H1 (cell line): ENCODE measurements at regions not wholly inside any gene's neighbourhood (a gene's known extent, or its start where the extent isn't known, plus 50 kb on each side); places are given as distances from the start of the nearest gene placed in this dataset.

Source experiments
- CTCF ChIA-PET: fragments of 300-600 bp; sonication (Branson Sonifier 250); formaldehyde crosslinking; loops from one replicate; lab custom pipeline; 2021; ENCODE audit not compliant: partially characterized antibody; lab: Charles Lee
- POLR2A ChIA-PET: fragments of 300-600 bp; sonication (Branson Sonifier 250); formaldehyde crosslinking; loops from one replicate; lab custom pipeline; 2021; ENCODE audit warnings: inconsistent platforms; ENCODE audit not compliant: partially characterized antibody; lab: Charles Lee
- DNase-seq, 2 experiments: peaks; one replicate each; pipeline versions ENCODE4 v3.0.0 to v3.0.0-alpha.2; 2010 to 2022; ENCODE audit warnings: low spot score in 2 of 2, low read depth in 1 of 2, mixed read lengths in 1 of 2
- FAIRE-seq: peaks from 2 replicates; lab custom pipeline; 2011; peaks lifted over from hg19 to GRCh38; lab: Jason Lieb, UNC
- H2AFZ ChIP-seq: 2 replicates; pipeline ENCODE4 v1.8.1; 2012; ENCODE audit warnings: low read length, inconsistent platforms
- H2AK5ac ChIP-seq: 2 replicates; pipeline ENCODE4 v1.6.1; 2013; ENCODE audit warnings: low read depth, low read length
- H2BK120ac ChIP-seq: replicated peaks from 2 replicates; pipeline ENCODE3; 2013; ENCODE audit warnings: low read depth, low read length, inconsistent platforms
- H2BK12ac ChIP-seq: 2 replicates; pipeline ENCODE4 v1.6.1; 2013; ENCODE audit warnings: low read depth, low read length
- H2BK15ac ChIP-seq: 2 replicates; pipeline ENCODE4 v1.6.1; 2013; ENCODE audit warnings: low read length
- H2BK20ac ChIP-seq: 2 replicates; pipeline ENCODE4 v1.6.1; 2013; ENCODE audit warnings: low read length
- H2BK5ac ChIP-seq: 2 replicates; pipeline ENCODE4 v1.6.1; 2013; ENCODE audit warnings: low read depth, low read length
- H3K14ac ChIP-seq: 2 replicates; pipeline ENCODE4 v1.6.1; 2013; ENCODE audit warnings: inconsistent platforms; ENCODE audit not compliant: insufficient read length
- H3K18ac ChIP-seq: 2 replicates; pipeline ENCODE4 v1.6.1; 2013; ENCODE audit warnings: low read length; ENCODE audit errors: extremely low read depth
- H3K23ac ChIP-seq: 2 replicates; pipeline ENCODE4 v1.6.1; 2013; ENCODE audit warnings: inconsistent platforms; ENCODE audit not compliant: insufficient read length
- H3K23me2 ChIP-seq: 2 replicates; pipeline ENCODE4 v1.6.1; 2013; ENCODE audit warnings: low read depth, low read length
- H3K27ac ChIP-seq: 2 replicates; pipeline ENCODE4 v1.6.1; 2011; ENCODE audit warnings: low read depth, low read length, inconsistent platforms
- H3K27me3 ChIP-seq, 4 experiments: replicated peaks in 1 of 4; 1 replicate in 1 of 4; 2 replicates in 3 of 4; pipeline versions ENCODE4 v1.6.1 to v1.8.1; 2011 to 2013; ENCODE audit warnings: low read length in 3 of 4, mild to moderate bottlenecking in 3 of 4, inconsistent platforms in 2 of 4, mixed read lengths in 2 of 4, moderate library complexity in 1 of 4; ENCODE audit not compliant: control insufficient read depth in 3 of 4, insufficient read depth in 3 of 4; ENCODE audit errors: extremely low read depth in 1 of 4
- H3K36me3 ChIP-seq, 4 experiments: 2 replicates each; pipeline versions ENCODE4 v1.6.1 to v1.8.1; 2011 to 2013; ENCODE audit warnings: mild to moderate bottlenecking in 4 of 4, low read length in 3 of 4, moderate library complexity in 2 of 4, control low read depth in 1 of 4, inconsistent platforms in 1 of 4; ENCODE audit not compliant: insufficient read depth in 4 of 4, control insufficient read depth in 2 of 4
- H3K4ac ChIP-seq: replicated peaks from 2 replicates; pipeline ENCODE3; 2013; ENCODE audit warnings: low read length, low read depth, mixed read lengths, inconsistent platforms; ENCODE audit not compliant: insufficient read length
- H3K4me1 ChIP-seq, 4 experiments: replicated peaks in 1 of 4; 1 replicate in 1 of 4; 2 replicates in 3 of 4; pipeline versions ENCODE4 v1.6.1 to v1.8.1; 2011 to 2013; ENCODE audit warnings: low read length in 3 of 4, inconsistent platforms in 2 of 4, mixed read lengths in 1 of 4; ENCODE audit not compliant: insufficient read depth in 4 of 4, control insufficient read depth in 3 of 4
- H3K4me2 ChIP-seq, 2 experiments: 2 replicates each; pipeline versions ENCODE4 v1.6.1 to v1.8.1; 2011 to 2013; ENCODE audit warnings: low read depth in 2 of 2, low read length in 2 of 2, control low read depth in 1 of 2, inconsistent platforms in 1 of 2, mild to moderate bottlenecking in 1 of 2; ENCODE audit not compliant: insufficient read depth in 1 of 2
- H3K4me3 ChIP-seq, 4 experiments: fragments of 200-600, 300-600 bp in 1 of 4; sonication (generic), shearing (Covaris generic), sonication (Bioruptor Twin) in 1 of 4; 2 replicates each; pipeline versions ENCODE4 v1.5.1 to v1.8.1; 2011 to 2016; ENCODE audit warnings: low read length in 4 of 4, low read depth in 3 of 4, control low read depth in 2 of 4, inconsistent platforms in 2 of 4, mild to moderate bottlenecking in 2 of 4, mixed read lengths in 1 of 4, moderate library complexity in 1 of 4; ENCODE audit not compliant: insufficient read depth in 2 of 4; ENCODE audit errors: extremely low read depth in 1 of 4
- H3K56ac ChIP-seq: replicated peaks from 2 replicates; pipeline ENCODE3; 2013; ENCODE audit warnings: low read depth, mild to moderate bottlenecking, mixed read lengths, low read length, inconsistent platforms; ENCODE audit not compliant: insufficient read length
- H3K79me1 ChIP-seq: 2 replicates; pipeline ENCODE4 v1.6.1; 2013; ENCODE audit warnings: low read depth, low read length, control low read depth
- H3K79me2 ChIP-seq, 2 experiments: 2 replicates each; pipeline versions ENCODE4 v1.6.1 to v1.8.1; 2012 to 2013; ENCODE audit warnings: low read length in 2 of 2, mild to moderate bottlenecking in 2 of 2, inconsistent platforms in 1 of 2; ENCODE audit not compliant: insufficient read depth in 2 of 2, control insufficient read depth in 1 of 2
- H3K9ac ChIP-seq, 4 experiments: replicated peaks in 1 of 4; 1 replicate in 1 of 4; 2 replicates in 3 of 4; pipeline versions ENCODE4 v1.6.1 to v1.8.1; 2011 to 2013; ENCODE audit warnings: low read depth in 3 of 4, low read length in 3 of 4, control low read depth in 2 of 4, mild to moderate bottlenecking in 2 of 4, moderate library complexity in 2 of 4, inconsistent platforms in 1 of 4; ENCODE audit errors: extremely low read depth in 1 of 4
- H3K9me3 ChIP-seq, 2 experiments: 2 replicates each; pipeline versions ENCODE4 v1.6.1 to v1.8.1; 2012 to 2013; ENCODE audit warnings: mild to moderate bottlenecking in 2 of 2, moderate library complexity in 2 of 2, control low read depth in 1 of 2, inconsistent platforms in 1 of 2, low read depth in 1 of 2, low read length in 1 of 2, mixed read lengths in 1 of 2; ENCODE audit not compliant: insufficient read depth in 2 of 2
- H4K20me1 ChIP-seq, 2 experiments: replicated peaks in 1 of 2; 2 replicates each; pipeline versions ENCODE3 to v1.8.1; 2011 to 2013; ENCODE audit warnings: inconsistent platforms in 2 of 2, low read length in 2 of 2, mild to moderate bottlenecking in 1 of 2; ENCODE audit not compliant: insufficient read depth in 2 of 2, control insufficient read depth in 1 of 2
- H4K5ac ChIP-seq: 2 replicates; pipeline ENCODE4 v1.6.1; 2013; ENCODE audit warnings: low read length, low read depth, mixed read lengths, inconsistent platforms; ENCODE audit not compliant: insufficient read length
- H4K8ac ChIP-seq: 2 replicates; pipeline ENCODE4 v1.8.0; 2013; ENCODE audit warnings: mild to moderate bottlenecking, moderate library complexity, low read length, inconsistent platforms; ENCODE audit not compliant: insufficient read depth; ENCODE audit errors: extremely low read depth
- H4K91ac ChIP-seq: replicated peaks from 2 replicates; pipeline ENCODE3; 2013; ENCODE audit warnings: low read length, mixed read lengths, inconsistent platforms; ENCODE audit not compliant: insufficient read length
- GABPA ChIP-seq: IDR thresholded peaks from 2 replicates; pipeline ENCODE4 v1.6.1; 2011; ENCODE audit warnings: mild to moderate bottlenecking, low read length, moderate library complexity, borderline replicate concordance; ENCODE audit not compliant: insufficient read depth
- GTF2F1 ChIP-seq: IDR thresholded peaks from 2 replicates; pipeline ENCODE4 v1.6.1; 2012; ENCODE audit warnings: low read depth, low read length, improper control_type of control experiment, borderline replicate concordance
- KDM1A ChIP-seq: fragments of 200-600, 300-600 bp; sonication (generic); IDR thresholded peaks from 2 replicates; pipeline ENCODE4 v1.7.1; 2016; ENCODE audit warnings: mild to moderate bottlenecking, low read length, borderline replicate concordance
- PHF8 ChIP-seq: fragments of 200-600 bp; sonication (generic); conservative IDR thresholded peaks from 2 replicates; pipeline ENCODE4 v1.7.1; 2012; ENCODE audit warnings: low read depth, mild to moderate bottlenecking, inconsistent platforms, low read length, moderate library complexity

DNA sequence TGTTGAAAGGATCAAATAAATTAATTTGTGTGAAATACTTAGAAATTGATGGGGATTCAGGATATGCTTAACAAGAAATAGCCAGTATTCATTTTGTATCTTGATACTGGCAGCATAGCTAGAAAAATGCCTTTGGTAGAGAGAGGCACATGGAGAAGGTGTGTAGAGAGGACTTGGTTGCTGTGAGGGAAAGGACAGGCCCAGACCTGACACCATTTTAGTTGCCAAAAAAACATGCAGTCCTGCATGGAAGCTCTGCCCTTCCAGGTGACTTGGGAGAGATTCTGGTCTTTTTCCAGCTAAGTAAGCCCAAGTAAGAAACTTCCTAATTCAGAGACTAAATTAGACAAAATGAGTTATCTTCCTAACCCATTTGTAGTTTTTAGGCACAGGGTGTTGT is 335.0 kb downstream of the RFC3 start:
- no peaks in the 10 kb centered on the region for H3K36me3 ChIP-seq
- no peak overlapping the region for H4K91ac ChIP-seq
- H4K5ac ChIP-seq = no peak overlapping the region
- H2AK5ac ChIP-seq = no peak overlapping the region
- no peak overlapping the region for H2BK15ac ChIP-seq
- DNase-seq (no peak), FAIRE-seq (no peak)
- no peak overlapping the region for H3K56ac ChIP-seq
- H3K4me2 ChIP-seq = no peak overlapping the region
- no peaks in the 10 kb centered on the region for H4K20me1 ChIP-seq
- no peaks in the 10 kb centered on the region for H3K9me3 ChIP-seq
- H3K4me3 ChIP-seq = no peak overlapping the region
- H3K79me1 ChIP-seq = no peaks in the 10 kb centered on the region
- no peak overlapping the region for H2BK12ac ChIP-seq
- no peak overlapping the region for H3K23ac ChIP-seq
- peak overlapping the region; percentile 15; the same call in 1 of the 2 replicates for H2AFZ ChIP-seq
- H3K4me1 ChIP-seq = peaks cover 0 to 8% (median 0%) of the 10 kb centered on the region in 4 experiments; a peak in 3 of 7 replicates
- H2BK5ac ChIP-seq = no peak overlapping the region
- no peaks in the 10 kb centered on the region for H3K79me2 ChIP-seq
- no peak overlapping the region for H3K14ac ChIP-seq
- CTCF ChIA-PET = no interaction called here
- H3K4ac ChIP-seq = no peak overlapping the region
- POLR2A ChIA-PET = no interaction called here
- no peak overlapping the region for H3K27ac ChIP-seq
- H4K8ac ChIP-seq = no peak overlapping the region
- H2BK120ac ChIP-seq = no peak overlapping the region
- H3K9ac ChIP-seq = no peak overlapping the region
- H3K18ac ChIP-seq = no peak overlapping the region
- no peak overlapping the region for H2BK20ac ChIP-seq
- no peaks in the 10 kb centered on the region for H3K27me3 ChIP-seq
- H3K23me2 ChIP-seq = no peaks in the 10 kb centered on the region
- no peak for TF ChIP-seq GABPA
- TF ChIP-seq GTF2F1 = no peak
- no peak for TF ChIP-seq KDM1A
- no peak for TF ChIP-seq PHF8
